Effector memory CD4-positive, alpha-beta T cell (primary cell): ENCODE measurements at regions not wholly inside any gene's neighbourhood (a gene's known extent, or its start where the extent isn't known, plus 50 kb on each side); places are given as distances from the start of the nearest gene placed in this dataset.

Experiments
- DNase-seq, 3 donors: peaks; one replicate each; pipeline ENCODE4 v3.0.0-alpha.2; 2020
- H3K27ac ChIP-seq: 2 replicates; pipeline ENCODE4 v1.7.0; 2013; ENCODE audit warnings: mild to moderate bottlenecking, low read length, moderate library complexity; ENCODE audit not compliant: insufficient read depth, poor library complexity, severe bottlenecking
- H3K27me3 ChIP-seq: replicated peaks from 2 replicates; pipeline ENCODE4 v1.7.0; 2013; ENCODE audit warnings: mild to moderate bottlenecking, low read length; ENCODE audit not compliant: insufficient read depth, control insufficient read depth, poor library complexity, severe bottlenecking
- H3K36me3 ChIP-seq: 2 replicates; pipeline ENCODE4 v1.7.0; 2013; ENCODE audit warnings: mild to moderate bottlenecking, low read length, moderate library complexity; ENCODE audit not compliant: control insufficient read depth, insufficient read depth
- H3K4me1 ChIP-seq: 2 replicates; pipeline ENCODE4 v1.7.0; 2013; ENCODE audit warnings: low read length, mild to moderate bottlenecking; ENCODE audit not compliant: control insufficient read depth, insufficient read depth, poor library complexity, severe bottlenecking
- H3K4me3 ChIP-seq: 2 replicates; pipeline ENCODE4 v1.7.0; 2013; ENCODE audit warnings: low read length, low read depth, mild to moderate bottlenecking; ENCODE audit not compliant: insufficient read depth, poor library complexity, severe bottlenecking
- H3K9me3 ChIP-seq: 2 replicates; pipeline ENCODE4 v1.7.0; 2013; ENCODE audit warnings: mild to moderate bottlenecking, low read length, moderate library complexity; ENCODE audit not compliant: control insufficient read depth

GRCh38 chr4:82044141-82044993 is 329.4 kb downstream of the HNRNPD start:
- Histone ChIP-seq H3K27ac (no peak overlapping the region), H3K4me1 (peaks cover 2% of the 10 kb centered on the region), H3K36me3 (no peaks in the 10 kb centered on the region), H3K27me3 (peaks cover 4% of the 10 kb centered on the region), H3K4me3 (no peak overlapping the region), H3K9me3 (no peaks in the 10 kb centered on the region)
- no peak for DNase-seq

- Histone ChIP-seq H3K27ac (no peak overlapping the region), H3K27me3 (peaks cover 4% of the 10 kb centered on the region), H3K4me3 (no peak overlapping the region), H3K9me3 (no peaks in the 10 kb centered on the region), H3K4me1 (peaks cover 2% of the 10 kb centered on the region), H3K36me3 (no peaks in the 10 kb centered on the region)
- DNase-seq: no peak
Observed at GRCh38 chr4:82043809-82044137, 330.0 kb downstream of the HNRNPD start.

GRCh38 chr4:82043081-82043808 is 330.5 kb downstream of the HNRNPD start:
- Histone ChIP-seq H3K27ac (no peak overlapping the region), H3K36me3 (no peaks in the 10 kb centered on the region)

GRCh38 chr4:82042042-82042441 is 331.7 kb downstream of the HNRNPD start:
- peaks cover 4% of the 10 kb centered on the region for H3K27me3 ChIP-seq

More at GRCh38 chr4:82043081-82043808, 330.5 kb downstream of the HNRNPD start:
- DNase-seq: no peak
- Histone ChIP-seq H3K4me3 (no peak overlapping the region), H3K27me3 (peaks cover 4% of the 10 kb centered on the region), H3K9me3 (no peaks in the 10 kb centered on the region), H3K4me1 (peaks cover 2% of the 10 kb centered on the region)

GRCh38 chr4:82038936-82039335 is 334.9 kb downstream of the HNRNPD start:
- no peaks in the 10 kb centered on the region for H3K4me1 ChIP-seq
- H3K27me3 ChIP-seq: peaks cover 4% of the 10 kb centered on the region
- DNase-seq: no peak
- no peak overlapping the region for H3K4me3 ChIP-seq
- no peaks in the 10 kb centered on the region for H3K9me3 ChIP-seq
- H3K27ac ChIP-seq: no peak overlapping the region
- H3K36me3 ChIP-seq: no peaks in the 10 kb centered on the region

More at GRCh38 chr4:82042042-82042441, 331.7 kb downstream of the HNRNPD start:
- H3K36me3 ChIP-seq: no peaks in the 10 kb centered on the region
- H3K4me3 ChIP-seq: no peak overlapping the region
- no peaks in the 10 kb centered on the region for H3K9me3 ChIP-seq
- H3K27ac ChIP-seq: no peak overlapping the region
- H3K4me1 ChIP-seq: peaks cover 2% of the 10 kb centered on the region
- no peak for DNase-seq

GRCh38 chr4:82036181-82036580 is 337.6 kb downstream of the HNRNPD start:
- Histone ChIP-seq H3K27ac (no peak overlapping the region), H3K4me1 (no peaks in the 10 kb centered on the region), H3K4me3 (no peak overlapping the region), H3K27me3 (peaks cover 3% of the 10 kb centered on the region), H3K9me3 (no peaks in the 10 kb centered on the region), H3K36me3 (no peaks in the 10 kb centered on the region)
- no peak for DNase-seq

- H3K4me3 ChIP-seq: no peak overlapping the region
- DNase-seq: no peak
- peaks cover 3% of the 10 kb centered on the region for H3K27me3 ChIP-seq
- H3K9me3 ChIP-seq: no peaks in the 10 kb centered on the region
- no peaks in the 10 kb centered on the region for H3K4me1 ChIP-seq
- H3K27ac ChIP-seq: no peak overlapping the region
- H3K36me3 ChIP-seq: no peaks in the 10 kb centered on the region
Observed at GRCh38 chr4:82034878-82035277, 338.9 kb downstream of the HNRNPD start.

- Histone ChIP-seq H3K27ac (no peak overlapping the region), H3K9me3 (no peaks in the 10 kb centered on the region), H3K27me3 (peaks cover 3% of the 10 kb centered on the region), H3K4me3 (no peak overlapping the region), H3K4me1 (no peaks in the 10 kb centered on the region), H3K36me3 (no peaks in the 10 kb centered on the region)
- no peak for DNase-seq
Observed at GRCh38 chr4:82033862-82034261, 339.9 kb downstream of the HNRNPD start.

- H3K36me3 ChIP-seq: no peaks in the 10 kb centered on the region
Observed at GRCh38 chr4:82031376-82031927, 342.3 kb downstream of the HNRNPD start.

GRCh38 chr4:82017680-82018079 is 356.1 kb downstream of the HNRNPD start:
- DNase-seq: no peak
- Histone ChIP-seq H3K4me3 (no peak overlapping the region), H3K27me3 (no peaks in the 10 kb centered on the region), H3K9me3 (no peaks in the 10 kb centered on the region), H3K36me3 (no peaks in the 10 kb centered on the region), H3K27ac (no peak overlapping the region), H3K4me1 (no peaks in the 10 kb centered on the region)

More at GRCh38 chr4:82031376-82031927, 342.3 kb downstream of the HNRNPD start:
- H3K9me3 ChIP-seq: no peaks in the 10 kb centered on the region
- no peak overlapping the region for H3K4me3 ChIP-seq
- H3K4me1 ChIP-seq: no peaks in the 10 kb centered on the region
- H3K27me3 ChIP-seq: peaks cover 3% of the 10 kb centered on the region
- no peak for DNase-seq
- no peak overlapping the region for H3K27ac ChIP-seq
